GM21515 (cell line): ENCODE measurements at regions not wholly inside any gene's neighbourhood (a gene's known extent, or its start where the extent isn't known, plus 50 kb on each side); places are given as distances from the start of the nearest gene placed in this dataset.
A peak's percentile ranks its signal among the peaks of the same experiment; 100 is the strongest.

Experiments
- ATAC-seq: cut with Tn5 transposase; IDR thresholded peaks from one replicate; pipeline ENCODE4 v1.9.1; 2021; ENCODE audit not compliant: unreplicated experiment

GRCh38 chr17:77266891-77267341 lies 126.1 kb downstream of the SEC14L1 start:
- ATAC-seq = no peak

- ATAC-seq = no peak
These were observed 129.2 kb downstream of the SEC14L1 start for GRCh38 chr17:77269696-77270681.

GRCh38 chr17:77271411-77271810 lies 130.6 kb downstream of the SEC14L1 start:
- ATAC-seq = no peak

- ATAC-seq = no peak
These were observed 132.8 kb downstream of the SEC14L1 start for GRCh38 chr17:77273397-77274085.

- no peak for ATAC-seq
These were observed 133.5 kb downstream of the SEC14L1 start for GRCh38 chr17:77274096-77274845.

GRCh38 chr17:77279448-77280303 lies 138.9 kb downstream of the SEC14L1 start:
- no peak for ATAC-seq

GRCh38 chr17:77280304-77281121 lies 139.7 kb downstream of the SEC14L1 start:
- ATAC-seq = peak; percentile 2

GRCh38 chr17:77281122-77281903 lies 140.5 kb downstream of the SEC14L1 start:
- ATAC-seq = peak; percentile 62

GRCh38 chr17:77281904-77282367 lies 141.2 kb downstream of the SEC14L1 start:
- ATAC-seq = peak; percentile 8

- no peak for ATAC-seq
These were observed 142.1 kb downstream of the SEC14L1 start for GRCh38 chr17:77282524-77283515.

- ATAC-seq = no peak
These were observed 143.4 kb downstream of the SEC14L1 start for GRCh38 chr17:77284023-77284617.

- no peak for ATAC-seq
These were observed 145.0 kb downstream of the SEC14L1 start for GRCh38 chr17:77285594-77286390.

GRCh38 chr17:77286391-77286640 lies 145.5 kb downstream of the SEC14L1 start:
- no peak for ATAC-seq

- ATAC-seq = no peak
These were observed 146.1 kb downstream of the SEC14L1 start for GRCh38 chr17:77286641-77287431.

- no peak for ATAC-seq
These were observed 146.8 kb downstream of the SEC14L1 start for GRCh38 chr17:77287432-77288068.
